Prostate gland (tissue), 1 donor: ENCODE measurements at regions not wholly inside any gene's neighbourhood (a gene's known extent, or its start where the extent isn't known, plus 50 kb on each side); places are given as distances from the start of the nearest gene placed in this dataset.

Source experiments
- POLR2A ChIP-seq: fragments of 450-650 bp; IDR thresholded peaks from one replicate; pipeline ENCODE4 v1.6.1; 2016; ENCODE audit warnings: antibody characterized with exemption, mild to moderate bottlenecking
- POLR2AphosphoS5 ChIP-seq: sonication (generic); formaldehyde crosslinking; IDR thresholded peaks from one replicate; pipeline ENCODE4 v1.6.1; 2017; ENCODE audit warnings: antibody characterized with exemption

DNA sequence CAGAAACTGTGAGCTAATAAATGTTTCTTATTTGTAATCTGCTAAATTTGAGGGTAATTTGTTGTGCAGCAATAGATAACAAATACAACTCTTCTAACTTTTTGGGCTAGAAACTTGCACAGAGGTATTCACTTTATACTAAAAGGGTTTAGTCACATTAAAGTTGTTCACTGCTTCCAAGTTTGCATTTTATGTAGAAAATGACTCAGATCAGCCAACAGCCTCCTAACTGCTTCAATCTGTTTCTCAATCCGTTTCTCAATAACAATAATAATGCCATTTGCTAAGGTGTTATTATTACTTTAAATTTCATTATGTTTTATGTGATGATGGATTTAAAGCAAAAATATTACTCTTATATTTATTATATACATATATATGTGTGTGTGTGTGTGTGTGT is 213.9 kb downstream of the CENPW start:
- TF ChIP-seq POLR2AphosphoS5 (no peak), POLR2A (no peak)
